ENCODE measurements at regions not wholly inside any gene's neighbourhood (a gene's known extent, or its start where the extent isn't known, plus 50 kb on each side); places are given as distances from the start of the nearest gene placed in this dataset.

GRCh38 chr2:13504808-13505207 is 788.1 kb downstream of the TRIB2 start:
- TF ChIP-seq POLR2AphosphoS5 (IDR thresholded peaks at IDR 0.05) (no peak), CTCF (IDR thresholded peaks at IDR 0.05) (no peak), POLR2A (IDR thresholded peaks at IDR 0.05) (no peak)

Measured in suprapubic skin (tissue), 4 donors.